HCT116 (cell line): ENCODE measurements at regions not wholly inside any gene's neighbourhood (a gene's known extent, or its start where the extent isn't known, plus 50 kb on each side); places are given as distances from the start of the nearest gene placed in this dataset.

Experiments used
- ATAC-seq: fragments of 200-7000 bp; cut with Tn5 transposase; 2 replicates; pipeline ENCODE4 v1.9.1; 2020; ENCODE audit warnings: mild to moderate bottlenecking, moderate library complexity
- BruUV-seq: library from RNA; stranded (reverse); fragments of 400-500 nt; replicated peaks from 2 replicates; lab custom pipeline; 2021; lab: Mats Ljungman, UMichigan
- CTCF ChIA-PET: fragments of 300-600 bp; sonication (Branson Sonifier 250); formaldehyde crosslinking; loops from one replicate; lab custom pipeline; 2021; ENCODE audit warnings: antibody characterized with exemption; lab: Charles Lee
- POLR2A ChIA-PET: fragments of 300-600, 350-600 bp; sonication (Branson Sonifier 250); formaldehyde crosslinking; loops from one replicate; lab custom pipeline; 2021; ENCODE audit warnings: antibody characterized with exemption; lab: Charles Lee
- RAD21 ChIA-PET, 2 experiments: fragments of 300-600 bp; sonication (Branson Sonifier 250); formaldehyde crosslinking; loops; one replicate each; lab custom pipeline; 2023; ENCODE audit warnings: low total read pairs in 2 of 2; ENCODE audit not compliant: uncharacterized antibody in 2 of 2, unreplicated experiment in 2 of 2, low non-redundant PET in 1 of 2; lab: Charles Lee
- DNase-seq: peaks from one replicate; pipeline ENCODE4 v3.0.0-alpha.2; 2010; ENCODE audit warnings: low read depth, low spot score
- H2AFZ ChIP-seq: fragments of 200-600 bp; shearing (Covaris generic), sonication (generic); 2 replicates; pipeline ENCODE4 v1.6.1; 2017; ENCODE audit warnings: low read depth, mixed run types, mixed read lengths, antibody characterized with exemption, low read length; ENCODE audit not compliant: poor library complexity, severe bottlenecking
- H3K27ac ChIP-seq: 2 replicates; pipeline ENCODE4 v1.5.1; 2012; ENCODE audit warnings: low read depth, low read length
- H3K27me3 ChIP-seq: fragments of 200-600 bp; sonication (generic); 2 replicates; pipeline ENCODE4 v1.6.1; 2016; ENCODE audit warnings: mixed run types, low read length, mixed read lengths; ENCODE audit not compliant: insufficient read depth
- H3K36me3 ChIP-seq, 2 experiments: fragments of 200-500 bp in 1 of 2; fragments of 200-600 bp in 1 of 2; sonication (Bioruptor generic) in 1 of 2; sonication (generic) in 1 of 2; 2 replicates each; pipeline versions ENCODE4 v1.5.1 to v1.6.1; 2014 to 2016; ENCODE audit warnings: low read length in 2 of 2, inconsistent platforms in 1 of 2, mixed read lengths in 1 of 2, mixed run types in 1 of 2; ENCODE audit not compliant: insufficient read depth in 2 of 2, control insufficient read depth in 1 of 2
- H3K4me1 ChIP-seq, 2 experiments: fragments of 200-600 bp in 1 of 2; sonication (generic) in 1 of 2; 2 replicates each; pipeline versions ENCODE4 v1.5.1 to v1.6.1; 2012 to 2017; ENCODE audit warnings: low read length in 2 of 2, inconsistent platforms in 1 of 2, mild to moderate bottlenecking in 1 of 2, mixed read lengths in 1 of 2, mixed run types in 1 of 2, moderate library complexity in 1 of 2; ENCODE audit not compliant: insufficient read depth in 2 of 2, control insufficient read depth in 1 of 2
- H3K4me2 ChIP-seq: fragments of 200-600 bp; sonication (generic); 2 replicates; pipeline ENCODE4 v1.6.1; 2017; ENCODE audit warnings: mixed run types, low read length, mixed read lengths
- H3K4me3 ChIP-seq, 2 experiments: fragments of 200-600 bp in 1 of 2; sonication (generic) in 1 of 2; replicated peaks in 1 of 2; 2 replicates each; pipeline ENCODE4 v1.5.1; 2011 to 2016; ENCODE audit warnings: low read length in 2 of 2, control low read depth in 1 of 2, low read depth in 1 of 2, mild to moderate bottlenecking in 1 of 2, mixed read lengths in 1 of 2, mixed run types in 1 of 2
- H3K79me2 ChIP-seq: fragments of 200-600 bp; sonication (generic); 2 replicates; pipeline ENCODE4 v1.6.1; 2017; ENCODE audit warnings: mild to moderate bottlenecking, mixed run types, low read length, moderate library complexity, mixed read lengths; ENCODE audit not compliant: insufficient read depth
- H3K9ac ChIP-seq: fragments of 200-600 bp; sonication (generic); 2 replicates; pipeline ENCODE4 v1.6.1; 2016; ENCODE audit warnings: low read length, mixed read lengths
- H3K9me2 ChIP-seq: fragments of 200-600 bp; sonication (generic), shearing (Covaris generic); 2 replicates; pipeline ENCODE4 v1.6.1; 2017; ENCODE audit warnings: mixed run types, mild to moderate bottlenecking, moderate library complexity; ENCODE audit not compliant: insufficient read depth
- H3K9me3 ChIP-seq, 2 experiments: fragments of 200-500 bp in 1 of 2; fragments of 200-600 bp in 1 of 2; sonication (Bioruptor generic) in 1 of 2; sonication (generic) in 1 of 2; 2 replicates each; pipeline ENCODE4 v1.6.1; 2014 to 2017; ENCODE audit warnings: low read length in 2 of 2, mixed read lengths in 2 of 2, inconsistent platforms in 1 of 2, low read depth in 1 of 2, mild to moderate bottlenecking in 1 of 2, mixed run types in 1 of 2, moderate library complexity in 1 of 2; ENCODE audit not compliant: control insufficient read depth in 1 of 2, insufficient read depth in 1 of 2
- H4K20me1 ChIP-seq: fragments of 200-600 bp; sonication (generic), shearing (Covaris generic); 2 replicates; pipeline ENCODE4 v1.6.1; 2017; ENCODE audit warnings: mixed run types, mild to moderate bottlenecking, moderate library complexity; ENCODE audit not compliant: insufficient read depth
- ATF3 ChIP-seq: IDR thresholded peaks from 2 replicates; pipeline ENCODE4 v1.6.1; 2012
- CEBPB ChIP-seq: IDR thresholded peaks from 2 replicates; pipeline ENCODE4 v1.6.1; 2012; ENCODE audit warnings: low read depth
- EGR1 ChIP-seq: IDR thresholded peaks from 2 replicates; pipeline ENCODE4 v1.6.1; 2012; ENCODE audit warnings: low read depth
- ELF1 ChIP-seq: IDR thresholded peaks from 2 replicates; pipeline ENCODE4 v1.6.1; 2012; ENCODE audit warnings: low read depth, borderline replicate concordance
- EZH2 ChIP-seq: fragments of 200-600 bp; sonication (generic); IDR thresholded peaks from 2 replicates; pipeline ENCODE4 v1.6.1; 2017; ENCODE audit warnings: antibody characterized with exemption, mixed run types
- JUND ChIP-seq: IDR thresholded peaks from 2 replicates; pipeline ENCODE4 v1.6.1; 2012
- POLR2A ChIP-seq: IDR thresholded peaks from 2 replicates; pipeline ENCODE4 v1.7.0; 2011; ENCODE audit warnings: borderline replicate concordance; ENCODE audit not compliant: insufficient read depth, insufficient read length; ENCODE audit errors: extremely low read depth
- RAD21 ChIP-seq: IDR thresholded peaks from 2 replicates; pipeline ENCODE4 v1.6.1; 2012; ENCODE audit warnings: low read depth, mild to moderate bottlenecking
- YY1 ChIP-seq: IDR thresholded peaks from 2 replicates; pipeline ENCODE4 v1.6.1; 2011; ENCODE audit warnings: low read length, low read depth, moderate library complexity, mild to moderate bottlenecking; ENCODE audit not compliant: insufficient replicate concordance; ENCODE audit errors: extremely low read depth
- ZNF274 ChIP-seq: fragments of 200-500 bp; sonication (Bioruptor generic); IDR thresholded peaks from 2 replicates; pipeline ENCODE4 v1.6.1; 2014; ENCODE audit warnings: mild to moderate bottlenecking, low read depth, low read length, inconsistent platforms
- intact Hi-C: fragments of 100-400 bp; cut with micrococcal nuclease; formaldehyde crosslinking; loops from 2 replicates; pipeline ENCODE4 v1.10.0; 2022
- TF ChIP-seq, protein P1 (sequence below), 3 experiments: fragments of 200-600 bp in 1 of 3; sonication (generic) in 1 of 3; IDR thresholded peaks in 2 of 3; conservative IDR thresholded peaks in 1 of 3; 2 replicates each; pipeline ENCODE4 v1.5.1; 2012 to 2017; ENCODE audit warnings: low read depth in 2 of 3, low read length in 2 of 3, antibody characterized with exemption in 1 of 3, borderline replicate concordance in 1 of 3, control low read depth in 1 of 3, mild to moderate bottlenecking in 1 of 3, mixed read lengths in 1 of 3, mixed run types in 1 of 3, moderate library complexity in 1 of 3; ENCODE audit not compliant: insufficient read depth in 1 of 3

DNA sequence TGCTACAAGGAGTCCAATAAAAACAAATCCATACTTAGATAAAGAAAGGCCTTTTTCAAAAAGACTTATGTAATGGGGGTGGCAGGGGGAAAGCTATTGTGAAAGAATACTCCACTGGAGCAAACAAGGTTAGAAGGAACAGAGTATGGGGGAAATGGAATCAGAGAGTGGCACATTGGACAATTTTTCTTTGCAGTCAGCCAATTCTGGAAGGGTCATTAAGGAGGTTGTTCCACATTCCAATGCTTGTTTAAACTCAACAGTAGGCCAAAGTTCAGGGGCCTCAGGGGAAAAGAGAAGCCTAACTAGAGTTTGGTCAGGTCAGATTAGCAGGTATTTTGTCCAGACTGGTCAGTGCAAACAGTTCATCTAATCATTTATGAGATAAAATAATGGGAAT, 105.2 kb upstream of the RESF1 start:
- ChIA-PET CTCF (no interaction called here), POLR2A (no interaction called here)
- Histone ChIP-seq H3K27me3 (no peaks in the 10 kb centered on the region), H3K27ac (no peak overlapping the region), H3K4me2 (no peak overlapping the region), H3K4me3 (no peak overlapping the region), H3K9ac (no peak overlapping the region)
- intact Hi-C loops: no loop called here
- DNase-seq: no peak
- TF ChIP-seq CEBPB: no peak
- TF ChIP-seq EGR1: no peak
- no peak for TF ChIP-seq YY1
- no peak for TF ChIP-seq ATF3
- TF ChIP-seq JUND: no peak
- TF ChIP-seq EZH2: no peak
- TF ChIP-seq, all 23 proteins: peak for 0
- BruUV-seq: no TSS peak
- Histone ChIP-seq H2AFZ (no peak overlapping the region), H3K9me2 (no peaks in the 10 kb centered on the region), H3K36me3 (no peaks in the 10 kb centered on the region), H3K4me1 (no peaks in the 10 kb centered on the region), H3K79me2 (no peaks in the 10 kb centered on the region), H4K20me1 (no peaks in the 10 kb centered on the region), H3K9me3 (peaks cover 5 to 7% of the 10 kb centered on the region in 2 experiments; a peak in 1 of 4 replicates)
- ATAC-seq: no peak
- RAD21 ChIA-PET: no interaction called here

GRCh38 chr12:31853520-31853919, 105.7 kb upstream of the RESF1 start:
- ChIA-PET RAD21 (no interaction called here), CTCF (no interaction called here), POLR2A (no interaction called here)
- Histone ChIP-seq H3K27ac (no peak overlapping the region), H3K4me1 (no peaks in the 10 kb centered on the region), H3K9me2 (no peaks in the 10 kb centered on the region), H3K36me3 (no peaks in the 10 kb centered on the region), H3K4me3 (no peak overlapping the region), H4K20me1 (no peaks in the 10 kb centered on the region), H3K9ac (no peak overlapping the region), H2AFZ (no peak overlapping the region), H3K4me2 (no peak overlapping the region), H3K9me3 (peaks cover 7% of the 10 kb centered on the region in 2 experiments; a peak in 1 of 4 replicates), H3K27me3 (no peaks in the 10 kb centered on the region), H3K79me2 (no peaks in the 10 kb centered on the region)
- TF ChIP-seq EGR1 (no peak), ELF1 (no peak), POLR2A (no peak), JUND (no peak), RAD21 (no peak), ZNF274 (no peak)
- TF ChIP-seq, protein P1, sequence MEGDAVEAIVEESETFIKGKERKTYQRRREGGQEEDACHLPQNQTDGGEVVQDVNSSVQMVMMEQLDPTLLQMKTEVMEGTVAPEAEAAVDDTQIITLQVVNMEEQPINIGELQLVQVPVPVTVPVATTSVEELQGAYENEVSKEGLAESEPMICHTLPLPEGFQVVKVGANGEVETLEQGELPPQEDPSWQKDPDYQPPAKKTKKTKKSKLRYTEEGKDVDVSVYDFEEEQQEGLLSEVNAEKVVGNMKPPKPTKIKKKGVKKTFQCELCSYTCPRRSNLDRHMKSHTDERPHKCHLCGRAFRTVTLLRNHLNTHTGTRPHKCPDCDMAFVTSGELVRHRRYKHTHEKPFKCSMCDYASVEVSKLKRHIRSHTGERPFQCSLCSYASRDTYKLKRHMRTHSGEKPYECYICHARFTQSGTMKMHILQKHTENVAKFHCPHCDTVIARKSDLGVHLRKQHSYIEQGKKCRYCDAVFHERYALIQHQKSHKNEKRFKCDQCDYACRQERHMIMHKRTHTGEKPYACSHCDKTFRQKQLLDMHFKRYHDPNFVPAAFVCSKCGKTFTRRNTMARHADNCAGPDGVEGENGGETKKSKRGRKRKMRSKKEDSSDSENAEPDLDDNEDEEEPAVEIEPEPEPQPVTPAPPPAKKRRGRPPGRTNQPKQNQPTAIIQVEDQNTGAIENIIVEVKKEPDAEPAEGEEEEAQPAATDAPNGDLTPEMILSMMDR (IDR thresholded peaks at IDR 0.05 in 2 of 3, conservative IDR thresholded peaks at IDR 0.05 in 1 of 3; ENCODE audit: borderline replicate concordance in 1 of 3, insufficient read depth in 1 of 3, low read depth in 2 of 3, low read length in 2 of 3): no peak
- intact Hi-C loops: no loop called here
- no peak for ATAC-seq
- BruUV-seq: no TSS peak
- no peak for DNase-seq
